NCI-H524 (cell line): ENCODE measurements at regions not wholly inside any gene's neighbourhood (a gene's known extent, or its start where the extent isn't known, plus 50 kb on each side); places are given as distances from the start of the nearest gene placed in this dataset.

Experiments used
- DNase-seq, 2 experiments: peaks; one replicate each; lab custom pipeline; 2025; lab: John Stamatoyannopoulos, UW

GRCh38 chr2:180660881-180661685 lies 319.3 kb upstream of the UBE2E3 start:
- DNase-seq = no peak

- no peak for DNase-seq
Measured at GRCh38 chr2:180660207-180660606, 320.2 kb upstream of the UBE2E3 start.

- DNase-seq = no peak
Measured at GRCh38 chr2:180657054-180657453, 323.4 kb upstream of the UBE2E3 start.

- peak in 1 of 2 experiments; percentile 32 for DNase-seq
Measured at GRCh38 chr2:180656455-180656847, 324.0 kb upstream of the UBE2E3 start.

GRCh38 chr2:180655842-180656454 lies 324.5 kb upstream of the UBE2E3 start:
- DNase-seq = no peak

- DNase-seq = no peak
Measured at GRCh38 chr2:180655393-180655792, 325.0 kb upstream of the UBE2E3 start.

- DNase-seq = peak; percentile 42 to 77
Measured at GRCh38 chr2:180653481-180653880, 326.9 kb upstream of the UBE2E3 start.

GRCh38 chr2:180652794-180653193 lies 327.6 kb upstream of the UBE2E3 start:
- no peak for DNase-seq

GRCh38 chr2:180651596-180651995 lies 328.8 kb upstream of the UBE2E3 start:
- DNase-seq = no peak

- DNase-seq = no peak
Measured at GRCh38 chr2:180647621-180648020, 332.8 kb upstream of the UBE2E3 start.

- DNase-seq = no peak
Measured at GRCh38 chr2:180647221-180647620, 333.2 kb upstream of the UBE2E3 start.

- DNase-seq = no peak
Measured at GRCh38 chr2:180646756-180647155, 333.6 kb upstream of the UBE2E3 start.

- DNase-seq = no peak
Measured at GRCh38 chr2:180644709-180645108, 335.7 kb upstream of the UBE2E3 start.

GRCh38 chr2:180630756-180631155 lies 349.6 kb upstream of the UBE2E3 start:
- DNase-seq = no peak

GRCh38 chr2:180625006-180625844 lies 355.2 kb upstream of the UBE2E3 start:
- DNase-seq = no peak

- DNase-seq = no peak
Measured at GRCh38 chr2:180621941-180622918, 358.2 kb upstream of the UBE2E3 start.

GRCh38 chr2:180621366-180621765 lies 359.0 kb upstream of the UBE2E3 start:
- DNase-seq = no peak

- no peak for DNase-seq
Measured at GRCh38 chr2:180618570-180618969, 361.8 kb upstream of the UBE2E3 start.

- no peak for DNase-seq
Measured at GRCh38 chr2:180614776-180615175, 365.6 kb upstream of the UBE2E3 start.

- DNase-seq = no peak
Measured at GRCh38 chr2:180609626-180610340, 370.6 kb upstream of the UBE2E3 start.
